H9 (cell line): ENCODE measurements at regions not wholly inside any gene's neighbourhood (a gene's known extent, or its start where the extent isn't known, plus 50 kb on each side); places are given as distances from the start of the nearest gene placed in this dataset.

Source experiments
- DNase-seq: peaks from one replicate; pipeline ENCODE4 v3.0.0-alpha.2; 2017
- H2AFZ ChIP-seq: one replicate; pipeline ENCODE4 v1.6.1; 2013; ENCODE audit warnings: mild to moderate bottlenecking, low read length, control low read depth, moderate library complexity
- H2AK5ac ChIP-seq: 2 replicates; pipeline ENCODE4 v1.6.1; 2013; ENCODE audit warnings: low read length, control low read depth, mixed read lengths; ENCODE audit not compliant: insufficient read length
- H2BK120ac ChIP-seq: one replicate; pipeline ENCODE4 v1.6.1; 2013; ENCODE audit warnings: low read depth, mild to moderate bottlenecking, low read length, control low read depth, inconsistent platforms; ENCODE audit not compliant: poor library complexity, severe bottlenecking
- H2BK12ac ChIP-seq: 2 replicates; pipeline ENCODE4 v1.6.1; 2013; ENCODE audit warnings: low read length, control low read depth, mixed read lengths, low read depth; ENCODE audit not compliant: insufficient read length
- H2BK15ac ChIP-seq: 2 replicates; pipeline ENCODE4 v1.6.1; 2013; ENCODE audit warnings: low read depth, low read length, control low read depth
- H2BK20ac ChIP-seq: one replicate; pipeline ENCODE4 v1.6.1; 2013; ENCODE audit warnings: low read depth, mild to moderate bottlenecking, low read length, control low read depth, inconsistent platforms; ENCODE audit not compliant: poor library complexity, severe bottlenecking
- H2BK5ac ChIP-seq: 2 replicates; pipeline ENCODE4 v1.6.1; 2013; ENCODE audit warnings: low read length, control low read depth, mixed read lengths; ENCODE audit not compliant: insufficient read length
- H3K14ac ChIP-seq: 2 replicates; pipeline ENCODE4 v1.6.1; 2013; ENCODE audit warnings: low read length, control low read depth; ENCODE audit not compliant: insufficient read depth
- H3K18ac ChIP-seq: 2 replicates; pipeline ENCODE4 v1.6.1; 2013; ENCODE audit warnings: low read depth, mild to moderate bottlenecking, mixed read lengths, low read length, control low read depth; ENCODE audit not compliant: insufficient read length
- H3K23ac ChIP-seq: 2 replicates; pipeline ENCODE4 v1.6.1; 2013; ENCODE audit warnings: low read length, control low read depth, mixed read lengths, low read depth; ENCODE audit not compliant: insufficient read length
- H3K23me2 ChIP-seq: 2 replicates; pipeline ENCODE4 v1.6.1; 2013; ENCODE audit warnings: low read depth, mild to moderate bottlenecking, mixed read lengths, low read length, control low read depth; ENCODE audit not compliant: insufficient read length, poor library complexity, severe bottlenecking
- H3K27ac ChIP-seq: 2 replicates; pipeline ENCODE4 v1.5.1; 2013; ENCODE audit warnings: low read length, control low read depth, mixed read lengths, low read depth; ENCODE audit not compliant: insufficient read length
- H3K27me3 ChIP-seq: 2 replicates; pipeline ENCODE4 v1.6.1; 2013; ENCODE audit warnings: low read length, control low read depth, inconsistent platforms; ENCODE audit not compliant: insufficient read depth
- H3K4ac ChIP-seq: 2 replicates; pipeline ENCODE4 v1.6.1; 2013; ENCODE audit warnings: low read depth, mild to moderate bottlenecking, control low read depth, inconsistent platforms, low read length, moderate library complexity
- H3K4me1 ChIP-seq: 2 replicates; pipeline ENCODE4 v1.6.1; 2013; ENCODE audit warnings: low read length, control low read depth, inconsistent platforms; ENCODE audit not compliant: insufficient read depth
- H3K4me2 ChIP-seq: 2 replicates; pipeline ENCODE4 v1.6.1; 2013; ENCODE audit warnings: low read length, control low read depth, mixed read lengths; ENCODE audit not compliant: insufficient read length, insufficient read depth
- H3K56ac ChIP-seq: 2 replicates; pipeline ENCODE4 v1.6.1; 2013; ENCODE audit warnings: low read depth, mild to moderate bottlenecking, mixed read lengths, low read length, control low read depth; ENCODE audit not compliant: insufficient read length
- H3K79me1 ChIP-seq: 2 replicates; pipeline ENCODE4 v1.6.1; 2013; ENCODE audit warnings: low read depth, mild to moderate bottlenecking, moderate library complexity, low read length, control low read depth, inconsistent platforms; ENCODE audit not compliant: insufficient read depth, poor library complexity, severe bottlenecking
- H3K79me2 ChIP-seq: 2 replicates; pipeline ENCODE4 v1.6.1; 2013; ENCODE audit warnings: low read length, control low read depth, inconsistent platforms; ENCODE audit not compliant: insufficient read depth
- H3K9ac ChIP-seq: 2 replicates; pipeline ENCODE4 v1.6.1; 2013; ENCODE audit warnings: low read length, control low read depth, mixed read lengths; ENCODE audit not compliant: insufficient read length; ENCODE audit errors: extremely low read depth
- H3K9me3 ChIP-seq: one replicate; pipeline ENCODE4 v1.6.1; 2013; ENCODE audit warnings: low read depth, low read length, inconsistent platforms; ENCODE audit not compliant: control insufficient read depth
- H3T11ph ChIP-seq: one replicate; pipeline ENCODE4 v1.6.1; 2013; ENCODE audit warnings: mild to moderate bottlenecking, low read length, control low read depth, inconsistent platforms
- H4K20me1 ChIP-seq: one replicate; pipeline ENCODE4 v1.6.1; 2013; ENCODE audit not compliant: control insufficient read depth, insufficient read length, insufficient read depth
- H4K5ac ChIP-seq: 2 replicates; pipeline ENCODE4 v1.6.1; 2013; ENCODE audit warnings: low read depth, mild to moderate bottlenecking, mixed read lengths, low read length, control low read depth; ENCODE audit not compliant: insufficient read length
- H4K8ac ChIP-seq: replicated peaks from 2 replicates; pipeline ENCODE4 v1.6.1; 2013; ENCODE audit warnings: low read length, control low read depth, mixed read lengths, low read depth; ENCODE audit not compliant: insufficient read length
- H4K91ac ChIP-seq: 2 replicates; pipeline ENCODE4 v1.6.1; 2013; ENCODE audit warnings: low read depth, mild to moderate bottlenecking, moderate library complexity, mixed read lengths, low read length, control low read depth; ENCODE audit not compliant: insufficient read length
- H3K27ac Mint-ChIP-seq, 3 experiments: 2 replicates in 2 of 3; 3 replicates in 1 of 3; pipeline ENCODE4 v1.8.0; 2020 to 2021; ENCODE audit warnings: mixed read lengths in 3 of 3, mild to moderate bottlenecking in 1 of 3, moderate library complexity in 1 of 3
- H3K27me3 Mint-ChIP-seq: 2 replicates; pipeline ENCODE4 v1.8.0; 2021; ENCODE audit warnings: low read depth, mild to moderate bottlenecking, moderate library complexity, mixed read lengths
- H3K36me3 Mint-ChIP-seq, 3 experiments: 2 replicates in 2 of 3; 3 replicates in 1 of 3; pipeline ENCODE4 v1.8.0; 2020 to 2021; ENCODE audit warnings: low read depth in 3 of 3, mixed read lengths in 3 of 3; ENCODE audit not compliant: insufficient read depth in 1 of 3
- H3K4me1 Mint-ChIP-seq, 2 experiments: 2 replicates each; pipeline ENCODE4 v1.8.0; 2020; ENCODE audit warnings: mixed read lengths in 2 of 2
- H3K4me3 Mint-ChIP-seq, 2 experiments: 2 replicates in 1 of 2; 3 replicates in 1 of 2; pipeline ENCODE4 v1.8.0; 2020 to 2021; ENCODE audit warnings: mild to moderate bottlenecking in 2 of 2, mixed read lengths in 2 of 2, moderate library complexity in 1 of 2
- H3K9me3 Mint-ChIP-seq, 2 experiments: 2 replicates in 1 of 2; 3 replicates in 1 of 2; pipeline ENCODE4 v1.8.0; 2020; ENCODE audit warnings: mild to moderate bottlenecking in 2 of 2, mixed read lengths in 2 of 2, moderate library complexity in 1 of 2
- CTCF ChIP-seq: fragments of 200-600 bp; sonication (generic); conservative IDR thresholded peaks from 3 replicates; pipeline ENCODE4 v1.8.0; 2021; ENCODE audit warnings: antibody characterized with exemption, mild to moderate bottlenecking
- WGBS: extraction: QIAGEN DNeasy Blood & Tissue Kit; methylation state at CpG from one replicate; pipeline ENCODE4 v1.1.7; 2013; ENCODE audit warnings: missing lambda C conversion rate, low lambda C conversion rate, mixed read lengths; ENCODE audit not compliant: insufficient read length; ENCODE audit errors: extremely low coverage; 5-methylcytosine and 5-hydroxymethylcytosine counted together

GRCh38 chr3:66747261-66747660 lies 246.4 kb upstream of the LRIG1 start:
- H3K9me3 ChIP-seq: no peaks in the 10 kb centered on the region
- no peak for DNase-seq
- no peaks in the 10 kb centered on the region for H3K9me3 Mint-ChIP-seq

More at GRCh38 chr3:66747261-66747660, 246.4 kb upstream of the LRIG1 start:
- Histone ChIP-seq H2BK5ac (no peak overlapping the region), H3K18ac (no peak overlapping the region), H4K91ac (no peak overlapping the region), H2AK5ac (no peak overlapping the region), H3K4ac (no peak overlapping the region), H3K56ac (no peak overlapping the region), H3K4me1 (no peaks in the 10 kb centered on the region), H4K20me1 (no peaks in the 10 kb centered on the region), H3K27me3 (no peaks in the 10 kb centered on the region), H3K23ac (no peak overlapping the region), H3K79me2 (no peaks in the 10 kb centered on the region), H3K4me2 (no peak overlapping the region), H3K27ac (no peak overlapping the region), H2BK20ac (no peak overlapping the region), H3T11ph (no peak overlapping the region), H2BK15ac (no peak overlapping the region), H3K23me2 (no peaks in the 10 kb centered on the region), H4K5ac (no peak overlapping the region), H2AFZ (no peak overlapping the region), H3K79me1 (no peaks in the 10 kb centered on the region), H3K9ac (no peak overlapping the region), H4K8ac (no peak overlapping the region), H2BK12ac (no peak overlapping the region), H2BK120ac (no peak overlapping the region), H3K14ac (no peak overlapping the region)
- H3K4me1 Mint-ChIP-seq: peaks cover 0 to 2% of the 10 kb centered on the region in 2 experiments; a peak in 1 of 4 replicates
- TF ChIP-seq CTCF: no peak
- H3K27me3 Mint-ChIP-seq: no peaks in the 10 kb centered on the region; the same call in 1 of the 2 replicates
- no peak overlapping the region for H3K4me3 Mint-ChIP-seq
- H3K36me3 Mint-ChIP-seq: no peaks in the 10 kb centered on the region
- H3K27ac Mint-ChIP-seq: no peak overlapping the region
- WGBS: no CpG with 5 or more reads among the region's 6 CpGs
